Right cardiac atrium (tissue), 5 donors: ENCODE measurements at regions not wholly inside any gene's neighbourhood (a gene's known extent, or its start where the extent isn't known, plus 50 kb on each side); places are given as distances from the start of the nearest gene placed in this dataset.
"Not testable (repeated sequence)": the region's sequence is repeated elsewhere in the genome, so short reads cannot be mapped to it uniquely, and the experiment has no call there.

Source experiments
- ATAC-seq, 2 donors: fragments of 200-7000 bp; cut with Tn5 transposase; one replicate each; pipeline versions ENCODE4 v1.8.0 to v1.9.1; 2020; ENCODE audit warnings: moderate library complexity in 2 of 2, mild to moderate bottlenecking in 1 of 2
- DNase-seq, 3 donors: peaks; one replicate each; pipeline ENCODE4 v3.0.0-alpha.2; 2020
- H3K27ac ChIP-seq: one replicate; pipeline ENCODE4 v1.5.1; 2013; ENCODE audit warnings: mild to moderate bottlenecking, low read length, control low read depth, moderate library complexity
- H3K27me3 ChIP-seq: one replicate; pipeline ENCODE4 v1.6.1; 2013; ENCODE audit not compliant: control insufficient read depth, insufficient read depth
- H3K4me1 ChIP-seq: one replicate; pipeline ENCODE4 v1.6.1; 2013; ENCODE audit warnings: low read length; ENCODE audit not compliant: control insufficient read depth, insufficient read depth
- H3K4me3 ChIP-seq: one replicate; pipeline ENCODE4 v1.5.1; 2013; ENCODE audit warnings: low read length, control low read depth
- H3K9me3 ChIP-seq: one replicate; pipeline ENCODE4 v1.6.1; 2013; ENCODE audit warnings: low read length; ENCODE audit not compliant: control insufficient read depth
- WGBS: extraction: QIAGEN DNeasy Blood & Tissue Kit; methylation state at CpG from one replicate; pipeline ENCODE4 v1.1.7; 2013; 5-methylcytosine and 5-hydroxymethylcytosine counted together
- intact Hi-C, 4 donors: fragments of 100-400 bp; cut with DNase I; formaldehyde crosslinking; loops; one replicate each; pipeline versions ENCODE4 v1.11.0 to v1.14.0; 2022 to 2023
- donor health status: healthy with polysubstance abuse.
- donor health status: DM: no; HTN: yes; CAD: no.
- donor health status: DM: no; HTN: no; CAD: no.
- donor health status: DM: no; HTN: yes; CAD: no; lungs with severe emphysema.
- donor health status: DM: yes; HTN: yes; CAD: no.

GRCh38 chr2:142710336-142710735, 167.1 kb upstream of the KYNU start:
- Histone ChIP-seq H3K27me3 (no peaks in the 10 kb centered on the region), H3K4me1 (no peaks in the 10 kb centered on the region), H3K9me3 (no peaks in the 10 kb centered on the region), H3K27ac (no peak overlapping the region), H3K4me3 (no peak overlapping the region)
- intact Hi-C loops = no loop called here
- 80% methylated on average over 1 of the region's 1 CpG for WGBS
- ATAC-seq = no peak
- no peak for DNase-seq

GRCh38 chr2:142707318-142707717, 170.1 kb upstream of the KYNU start:
- Histone ChIP-seq H3K27ac (no peak overlapping the region), H3K27me3 (no peaks in the 10 kb centered on the region), H3K4me1 (no peaks in the 10 kb centered on the region), H3K9me3 (no peaks in the 10 kb centered on the region), H3K4me3 (no peak overlapping the region)
- DNase-seq (no peak), ATAC-seq (no peak)
- intact Hi-C loops = no loop called here
- 94% methylated on average over 14 of the region's 14 CpGs for WGBS

GRCh38 chr2:142702397-142702796, 175.1 kb upstream of the KYNU start:
- intact Hi-C loops, H3K27ac ChIP-seq, H3K4me3 ChIP-seq, DNase-seq, H3K9me3 ChIP-seq, H3K27me3 ChIP-seq, ATAC-seq, H3K4me1 ChIP-seq: not testable (repeated sequence)
- 96% methylated on average over 19 of the region's 24 CpGs for WGBS

DNA sequence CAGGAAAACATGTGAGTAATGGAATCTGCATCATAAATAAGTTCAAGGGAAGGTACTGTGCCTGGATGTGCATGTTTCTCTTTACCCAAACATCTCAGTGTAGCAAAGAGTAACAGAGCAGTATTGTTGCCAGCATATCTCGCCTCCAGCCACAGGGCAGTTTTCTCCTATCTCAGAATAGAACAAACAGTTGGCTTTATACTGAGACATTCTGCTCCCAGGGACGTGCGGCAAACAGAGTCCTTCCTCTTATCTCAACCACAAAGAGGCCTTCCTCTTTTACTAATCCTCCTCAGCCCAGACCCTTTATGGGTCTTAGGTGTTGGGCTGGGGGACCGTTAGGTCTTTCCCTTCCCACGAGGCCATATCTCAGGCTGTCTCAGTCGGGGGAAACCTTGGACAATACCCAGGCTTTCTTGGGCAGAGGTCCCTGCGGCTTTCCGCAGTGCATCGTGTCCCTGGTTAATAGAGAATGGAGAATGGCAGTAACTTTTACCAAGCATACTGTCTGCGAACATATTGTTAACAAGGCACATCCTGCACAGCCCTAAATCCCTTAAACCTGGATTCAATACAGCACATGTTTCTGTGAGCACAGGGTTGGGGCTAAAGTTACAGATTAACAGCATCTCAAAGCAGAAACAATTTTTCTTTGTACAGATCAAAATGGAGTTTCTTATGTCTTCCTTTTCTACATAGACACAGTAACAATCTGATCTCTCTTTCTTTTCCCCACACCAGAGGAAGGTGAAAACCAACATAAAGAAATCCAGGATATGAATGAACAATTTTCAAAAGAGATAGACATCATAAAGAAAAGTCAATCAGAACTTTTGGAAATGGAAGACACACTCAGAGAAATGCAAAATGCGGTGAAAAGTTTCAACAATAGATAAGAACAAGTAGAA, 181.9 kb upstream of the KYNU start:
- H3K27ac ChIP-seq, ATAC-seq, intact Hi-C loops, H3K4me3 ChIP-seq, H3K27me3 ChIP-seq, H3K4me1 ChIP-seq, H3K9me3 ChIP-seq: not testable (repeated sequence)
- DNase-seq = peak in 1 of 3 donors; percentile 22
- WGBS = 30% methylated on average over 11 of the region's 11 CpGs

DNA sequence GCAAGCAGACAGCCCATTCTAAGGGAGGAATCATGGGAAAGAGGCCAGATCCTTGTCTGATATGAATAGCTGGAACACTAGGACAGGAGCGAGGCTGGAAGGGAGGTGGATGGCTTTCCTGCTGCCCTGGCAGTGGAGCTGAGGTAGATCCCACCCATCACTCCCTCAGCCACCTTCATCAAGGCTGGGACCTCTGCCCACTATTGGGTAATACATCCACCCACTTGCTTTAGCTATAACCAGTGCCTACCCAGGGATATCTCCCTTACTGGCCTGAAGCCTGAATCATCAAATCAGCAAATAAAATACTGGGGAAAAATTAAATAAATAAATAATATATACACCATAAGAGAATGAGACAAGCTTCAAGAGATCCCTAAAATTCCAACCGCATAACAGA, 183.2 kb upstream of the KYNU start:
- intact Hi-C loops = no loop called here
- no peak for DNase-seq
- 91% methylated on average over 2 of the region's 2 CpGs for WGBS
- Histone ChIP-seq H3K27ac (no peak overlapping the region), H3K4me1 (no peaks in the 10 kb centered on the region), H3K9me3 (no peaks in the 10 kb centered on the region), H3K4me3 (no peak overlapping the region), H3K27me3 (no peaks in the 10 kb centered on the region)
- no peak for ATAC-seq

- DNase-seq = no peak
- H3K27ac ChIP-seq = no peak overlapping the region
- H3K4me1 ChIP-seq = no peaks in the 10 kb centered on the region
- 61% methylated on average over 4 of the region's 4 CpGs for WGBS
- no peaks in the 10 kb centered on the region for H3K27me3 ChIP-seq
- no peak overlapping the region for H3K4me3 ChIP-seq
- intact Hi-C loops = no loop called here
- no peaks in the 10 kb centered on the region for H3K9me3 ChIP-seq
- ATAC-seq = no peak
These were observed 184.1 kb upstream of the KYNU start for GRCh38 chr2:142693171-142693950.

- whole genome bisulfite sequencing = 83% methylated on average over 4 of the region's 4 CpGs
- Histone ChIP-seq H3K27me3 (no peaks in the 10 kb centered on the region), H3K4me1 (no peaks in the 10 kb centered on the region), H3K9me3 (no peaks in the 10 kb centered on the region), H3K27ac (no peak overlapping the region), H3K4me3 (no peak overlapping the region)
- ATAC-seq (no peak), DNase-seq (no peak)
- intact Hi-C loops = loop anchor here in 1 of 4 donors (10.0 kb wide), 1 partner anchor 296 kb away; no protein-coding TSS in a partner anchor
These were observed 188.4 kb upstream of the KYNU start for GRCh38 chr2:142688856-142689605.

GRCh38 chr2:142687509-142687908, 190.0 kb upstream of the KYNU start:
- no peak for DNase-seq
- Histone ChIP-seq H3K27me3 (no peaks in the 10 kb centered on the region), H3K27ac (no peak overlapping the region), H3K9me3 (no peaks in the 10 kb centered on the region), H3K4me1 (no peaks in the 10 kb centered on the region), H3K4me3 (no peak overlapping the region)
- 84% methylated on average over 5 of the region's 5 CpGs for WGBS
- intact Hi-C loops = loop anchor here in 1 of 4 donors (10.0 kb wide), 1 partner anchor 297 kb away; no protein-coding TSS in a partner anchor
- ATAC-seq = no peak

DNA sequence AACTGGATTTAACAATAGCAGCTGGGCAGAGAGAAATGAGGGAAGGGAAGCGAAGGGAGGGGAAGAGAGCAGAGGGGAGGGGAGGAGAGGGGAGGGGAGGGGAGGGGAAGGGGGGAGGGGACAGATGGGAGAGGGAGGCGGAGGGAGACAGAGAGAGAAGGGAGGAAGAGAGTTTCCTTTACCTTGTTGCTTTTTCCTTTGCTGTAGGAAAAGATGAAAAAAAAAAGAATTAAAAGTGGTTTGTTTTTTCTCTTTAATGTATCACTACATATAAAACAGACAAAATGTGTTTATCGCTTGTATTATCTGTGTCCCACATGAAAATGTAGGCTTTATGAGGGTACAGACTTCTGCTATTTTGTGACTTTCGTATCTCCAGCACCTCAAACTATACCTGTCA, 190.4 kb upstream of the KYNU start:
- no peak for ATAC-seq

DNA sequence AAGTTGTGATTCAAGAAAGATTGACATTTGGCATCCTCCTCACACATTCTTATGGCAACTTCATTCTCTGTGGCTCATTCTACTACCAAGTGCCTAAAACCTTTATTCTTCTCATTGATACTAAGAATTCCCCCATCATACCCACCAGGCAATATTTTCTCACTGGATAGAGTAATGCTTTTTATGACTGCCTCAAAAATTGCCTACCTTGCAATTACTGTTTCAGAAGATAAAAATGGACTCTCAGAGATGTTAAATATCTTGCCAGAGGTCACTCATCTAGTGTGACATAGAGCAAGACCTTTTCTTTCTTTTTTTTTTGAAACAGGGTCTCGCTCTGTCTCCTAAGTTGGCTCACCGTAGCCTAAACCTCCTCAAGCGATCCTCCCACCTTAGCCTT, 192.8 kb upstream of the KYNU start:
- ATAC-seq (no peak), DNase-seq (no peak)
- WGBS = 90% methylated on average over 3 of the region's 3 CpGs
- no peak overlapping the region for H3K4me3 ChIP-seq
- H3K27me3 ChIP-seq = no peaks in the 10 kb centered on the region
- no peak overlapping the region for H3K27ac ChIP-seq
- intact Hi-C loops = loop anchor here in 1 of 4 donors (10.0 kb wide), 1 partner anchor 300 kb away; no protein-coding TSS in a partner anchor
- H3K4me1 ChIP-seq = no peaks in the 10 kb centered on the region
- no peaks in the 10 kb centered on the region for H3K9me3 ChIP-seq

More for the DNA sequence above, 190.4 kb upstream of the KYNU start:
- no peak overlapping the region for H3K27ac ChIP-seq
- no peak overlapping the region for H3K4me3 ChIP-seq
- H3K9me3 ChIP-seq = no peaks in the 10 kb centered on the region
- no peak for DNase-seq
- no peaks in the 10 kb centered on the region for H3K27me3 ChIP-seq
- WGBS = 84% methylated on average over 4 of the region's 4 CpGs
- intact Hi-C loops = loop anchor here in 1 of 4 donors (10.0 kb wide), 1 partner anchor 298 kb away; no protein-coding TSS in a partner anchor
- H3K4me1 ChIP-seq = no peaks in the 10 kb centered on the region
